ENCODE measurements at regions not wholly inside any gene's neighbourhood (a gene's known extent, or its start where the extent isn't known, plus 50 kb on each side); places are given as distances from the start of the nearest gene placed in this dataset.

- H3K27ac ChIP-seq = no peak overlapping the region
- no peak for DNase-seq
- H3K27me3 ChIP-seq = no peaks in the 10 kb centered on the region
- H3K36me3 ChIP-seq = no peaks in the 10 kb centered on the region
- intact Hi-C loops (cut with DNase I) = loop anchor here in 1 of 4 donors (5.0 kb wide), 1 partner anchor 413 kb away; no protein-coding TSS in a partner anchor
- no peaks in the 10 kb centered on the region for H3K9me3 ChIP-seq
- TF ChIP-seq CTCF (IDR thresholded peaks at IDR 0.05) (no peak), POLR2A (IDR thresholded peaks at IDR 0.05) (no peak), EP300 (IDR thresholded peaks at IDR 0.05) (no peak)
- peaks cover 6% of the 10 kb centered on the region for H3K4me1 ChIP-seq (ENCODE audit: insufficient read depth)
- 90 to 94% (median 94%) methylated on average over 26 of the region's 26 CpGs for WGBS, 3 donors
- no peak overlapping the region for H3K4me3 ChIP-seq
Measured at GRCh38 chr2:128735296-128735960, 416.8 kb upstream of the HS6ST1 start.

- DNase-seq = peak in 1 of 5 donors; percentile 54
- H3K9me3 ChIP-seq = no peaks in the 10 kb centered on the region
- no peaks in the 10 kb centered on the region for H3K36me3 ChIP-seq
- intact Hi-C loops (cut with DNase I) = loop anchor here in 1 of 4 donors (5.0 kb wide), 1 partner anchor 414 kb away; no protein-coding TSS in a partner anchor
- 42 to 50% (median 47%) methylated on average over 16 of the region's 16 CpGs for WGBS, 3 donors
- peaks cover 6% of the 10 kb centered on the region for H3K4me1 ChIP-seq (ENCODE audit: insufficient read depth)
- H3K27ac ChIP-seq = no peak overlapping the region
- TF ChIP-seq CTCF (IDR thresholded peaks at IDR 0.05) (no peak), EP300 (IDR thresholded peaks at IDR 0.05) (no peak), POLR2A (IDR thresholded peaks at IDR 0.05) (no peak)
- H3K27me3 ChIP-seq = no peaks in the 10 kb centered on the region
- no peak overlapping the region for H3K4me3 ChIP-seq
Measured at GRCh38 chr2:128736046-128736688, 417.5 kb upstream of the HS6ST1 start.

GRCh38 chr2:128736689-128737545 lies 418.2 kb upstream of the HS6ST1 start:
- Histone ChIP-seq H3K27ac (no peak overlapping the region), H3K4me1 (ENCODE audit: insufficient read depth) (peaks cover 6% of the 10 kb centered on the region), H3K27me3 (no peaks in the 10 kb centered on the region), H3K36me3 (no peaks in the 10 kb centered on the region), H3K9me3 (no peaks in the 10 kb centered on the region), H3K4me3 (no peak overlapping the region)
- 38 to 50% (median 47%) methylated on average over 39 to 71 of the region's 71 CpGs for WGBS, 3 donors
- TF ChIP-seq POLR2A (IDR thresholded peaks at IDR 0.05) (no peak), CTCF (IDR thresholded peaks at IDR 0.05) (peak; percentile 77 to 96 (median 89))
- peak; percentile 81 to 90 (median 87) for DNase-seq
- intact Hi-C loops (cut with DNase I) = loop anchor here in 1 of 4 donors (5.0 kb wide), 1 partner anchor 415 kb away; no protein-coding TSS in a partner anchor

GRCh38 chr2:128737546-128737826 lies 418.8 kb upstream of the HS6ST1 start:
- no peaks in the 10 kb centered on the region for H3K36me3 ChIP-seq
- DNase-seq = no peak
- no peak overlapping the region for H3K27ac ChIP-seq
- no peaks in the 10 kb centered on the region for H3K9me3 ChIP-seq
- WGBS, 3 donors = 90 to 97% (median 96%) methylated on average over 7 of the region's 7 CpGs
- TF ChIP-seq EP300 (IDR thresholded peaks at IDR 0.05) (no peak), POLR2A (IDR thresholded peaks at IDR 0.05) (no peak), CTCF (IDR thresholded peaks at IDR 0.05) (no peak)
- intact Hi-C loops (cut with DNase I) = loop anchor here in 1 of 4 donors (5.0 kb wide), 1 partner anchor 415 kb away; no protein-coding TSS in a partner anchor
- no peak overlapping the region for H3K4me3 ChIP-seq
- H3K27me3 ChIP-seq = no peaks in the 10 kb centered on the region
- peaks cover 6% of the 10 kb centered on the region for H3K4me1 ChIP-seq (ENCODE audit: insufficient read depth)

All from ovary (tissue), 7 donors.